HL-60 (cell line): ENCODE measurements at regions not wholly inside any gene's neighbourhood (a gene's known extent, or its start where the extent isn't known, plus 50 kb on each side); places are given as distances from the start of the nearest gene placed in this dataset.

Experiments
- DNase-seq, 2 experiments: peaks; one replicate each; pipeline ENCODE4 v3.0.0-alpha.2; 2010 to 2020; ENCODE audit warnings: low read depth in 1 of 2, low spot score in 1 of 2
- H3K27ac ChIP-seq: fragments of 250-450 bp; sonication (Bioruptor Pico); replicated peaks from 2 replicates; pipeline ENCODE4 v1.5.1; 2020; ENCODE audit warnings: mild to moderate bottlenecking, moderate library complexity
- H3K27me3 ChIP-seq: fragments of 250-450 bp; sonication (Bioruptor Pico); 2 replicates; pipeline ENCODE4 v1.5.1; 2021; ENCODE audit warnings: mild to moderate bottlenecking, moderate library complexity; ENCODE audit not compliant: insufficient read depth, poor library complexity, severe bottlenecking
- H3K4me3 ChIP-seq: replicated peaks from 2 replicates; pipeline ENCODE4 v1.5.1; 2011; ENCODE audit warnings: mild to moderate bottlenecking, control low read depth, low read length; ENCODE audit not compliant: insufficient read depth
- GABPA ChIP-seq: IDR thresholded peaks from 2 replicates; pipeline ENCODE4 v1.6.1; 2012; ENCODE audit warnings: low read depth
- POLR2AphosphoS5 ChIP-seq: IDR thresholded peaks from 2 replicates; pipeline ENCODE4 v1.6.1; 2012; ENCODE audit warnings: low read depth
- SPI1 ChIP-seq: IDR thresholded peaks from 2 replicates; pipeline ENCODE4 v1.6.1; 2012; ENCODE audit warnings: low read depth, mild to moderate bottlenecking, borderline replicate concordance
- TF ChIP-seq, protein P1 (sequence below): IDR thresholded peaks from 2 replicates; pipeline ENCODE4 v1.6.1; 2012; ENCODE audit warnings: low read depth; ENCODE audit not compliant: insufficient replicate concordance
- TF ChIP-seq, protein P2 (sequence below): IDR thresholded peaks from one replicate; pipeline ENCODE4 v1.5.1; 2011; ENCODE audit warnings: low read length, control low read depth, inconsistent platforms; ENCODE audit not compliant: insufficient read depth

DNA sequence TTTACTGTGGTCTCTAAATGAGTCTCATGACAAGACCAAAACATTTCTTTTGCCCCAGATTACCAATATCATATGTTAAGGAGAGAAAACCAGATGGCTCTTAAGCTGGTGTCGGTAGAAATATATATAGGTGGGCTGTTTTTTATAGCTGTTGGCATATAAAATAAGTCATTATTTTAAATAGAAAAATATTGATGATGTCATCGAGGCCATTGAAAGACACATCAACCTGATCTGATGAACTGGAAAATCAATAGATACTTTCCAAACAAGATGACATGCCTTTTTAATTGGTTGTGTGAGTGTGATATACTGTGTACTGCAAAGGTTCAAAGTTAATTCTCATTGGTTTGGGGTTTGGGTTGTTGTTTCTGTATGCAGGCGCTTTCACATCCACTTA, 617.3 kb downstream of the CCDC171 start:
- Histone ChIP-seq H3K27me3 (no peaks in the 10 kb centered on the region), H3K4me3 (no peak overlapping the region), H3K27ac (no peak overlapping the region)
- DNase-seq, result no peak
- TF ChIP-seq, protein P1, sequence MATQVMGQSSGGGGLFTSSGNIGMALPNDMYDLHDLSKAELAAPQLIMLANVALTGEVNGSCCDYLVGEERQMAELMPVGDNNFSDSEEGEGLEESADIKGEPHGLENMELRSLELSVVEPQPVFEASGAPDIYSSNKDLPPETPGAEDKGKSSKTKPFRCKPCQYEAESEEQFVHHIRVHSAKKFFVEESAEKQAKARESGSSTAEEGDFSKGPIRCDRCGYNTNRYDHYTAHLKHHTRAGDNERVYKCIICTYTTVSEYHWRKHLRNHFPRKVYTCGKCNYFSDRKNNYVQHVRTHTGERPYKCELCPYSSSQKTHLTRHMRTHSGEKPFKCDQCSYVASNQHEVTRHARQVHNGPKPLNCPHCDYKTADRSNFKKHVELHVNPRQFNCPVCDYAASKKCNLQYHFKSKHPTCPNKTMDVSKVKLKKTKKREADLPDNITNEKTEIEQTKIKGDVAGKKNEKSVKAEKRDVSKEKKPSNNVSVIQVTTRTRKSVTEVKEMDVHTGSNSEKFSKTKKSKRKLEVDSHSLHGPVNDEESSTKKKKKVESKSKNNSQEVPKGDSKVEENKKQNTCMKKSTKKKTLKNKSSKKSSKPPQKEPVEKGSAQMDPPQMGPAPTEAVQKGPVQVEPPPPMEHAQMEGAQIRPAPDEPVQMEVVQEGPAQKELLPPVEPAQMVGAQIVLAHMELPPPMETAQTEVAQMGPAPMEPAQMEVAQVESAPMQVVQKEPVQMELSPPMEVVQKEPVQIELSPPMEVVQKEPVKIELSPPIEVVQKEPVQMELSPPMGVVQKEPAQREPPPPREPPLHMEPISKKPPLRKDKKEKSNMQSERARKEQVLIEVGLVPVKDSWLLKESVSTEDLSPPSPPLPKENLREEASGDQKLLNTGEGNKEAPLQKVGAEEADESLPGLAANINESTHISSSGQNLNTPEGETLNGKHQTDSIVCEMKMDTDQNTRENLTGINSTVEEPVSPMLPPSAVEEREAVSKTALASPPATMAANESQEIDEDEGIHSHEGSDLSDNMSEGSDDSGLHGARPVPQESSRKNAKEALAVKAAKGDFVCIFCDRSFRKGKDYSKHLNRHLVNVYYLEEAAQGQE, result no peak
- no peak for TF ChIP-seq POLR2AphosphoS5
- TF ChIP-seq SPI1, result no peak
- TF ChIP-seq, protein P2, sequence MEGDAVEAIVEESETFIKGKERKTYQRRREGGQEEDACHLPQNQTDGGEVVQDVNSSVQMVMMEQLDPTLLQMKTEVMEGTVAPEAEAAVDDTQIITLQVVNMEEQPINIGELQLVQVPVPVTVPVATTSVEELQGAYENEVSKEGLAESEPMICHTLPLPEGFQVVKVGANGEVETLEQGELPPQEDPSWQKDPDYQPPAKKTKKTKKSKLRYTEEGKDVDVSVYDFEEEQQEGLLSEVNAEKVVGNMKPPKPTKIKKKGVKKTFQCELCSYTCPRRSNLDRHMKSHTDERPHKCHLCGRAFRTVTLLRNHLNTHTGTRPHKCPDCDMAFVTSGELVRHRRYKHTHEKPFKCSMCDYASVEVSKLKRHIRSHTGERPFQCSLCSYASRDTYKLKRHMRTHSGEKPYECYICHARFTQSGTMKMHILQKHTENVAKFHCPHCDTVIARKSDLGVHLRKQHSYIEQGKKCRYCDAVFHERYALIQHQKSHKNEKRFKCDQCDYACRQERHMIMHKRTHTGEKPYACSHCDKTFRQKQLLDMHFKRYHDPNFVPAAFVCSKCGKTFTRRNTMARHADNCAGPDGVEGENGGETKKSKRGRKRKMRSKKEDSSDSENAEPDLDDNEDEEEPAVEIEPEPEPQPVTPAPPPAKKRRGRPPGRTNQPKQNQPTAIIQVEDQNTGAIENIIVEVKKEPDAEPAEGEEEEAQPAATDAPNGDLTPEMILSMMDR, result no peak
- no peak for TF ChIP-seq GABPA

DNA sequence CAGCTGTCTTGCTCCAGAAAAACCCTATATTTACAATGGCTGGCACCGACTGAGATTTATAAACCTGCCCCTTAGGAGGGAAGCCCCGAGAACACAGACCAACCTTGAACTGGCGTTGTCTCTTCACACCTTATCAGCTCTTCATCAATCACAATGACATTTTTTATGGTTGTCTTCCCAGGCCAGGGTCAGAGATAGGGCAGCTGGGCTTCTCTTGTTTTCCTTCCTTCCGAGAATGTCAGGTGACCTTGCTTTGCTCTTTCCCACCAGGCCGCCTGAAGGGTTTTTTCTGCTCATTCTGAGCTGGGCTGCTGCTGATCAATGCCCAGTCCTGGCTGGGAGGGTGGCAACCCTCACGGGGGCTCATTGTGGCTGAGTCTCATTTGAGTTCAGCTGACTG, 619.1 kb downstream of the CCDC171 start:
- Histone ChIP-seq H3K27ac (no peak overlapping the region), H3K27me3 (no peaks in the 10 kb centered on the region), H3K4me3 (no peak overlapping the region)
- TF ChIP-seq, protein P1, result no peak
- TF ChIP-seq GABPA (no peak), POLR2AphosphoS5 (no peak), SPI1 (no peak)
- TF ChIP-seq, protein P2, result no peak
- no peak for DNase-seq

DNA sequence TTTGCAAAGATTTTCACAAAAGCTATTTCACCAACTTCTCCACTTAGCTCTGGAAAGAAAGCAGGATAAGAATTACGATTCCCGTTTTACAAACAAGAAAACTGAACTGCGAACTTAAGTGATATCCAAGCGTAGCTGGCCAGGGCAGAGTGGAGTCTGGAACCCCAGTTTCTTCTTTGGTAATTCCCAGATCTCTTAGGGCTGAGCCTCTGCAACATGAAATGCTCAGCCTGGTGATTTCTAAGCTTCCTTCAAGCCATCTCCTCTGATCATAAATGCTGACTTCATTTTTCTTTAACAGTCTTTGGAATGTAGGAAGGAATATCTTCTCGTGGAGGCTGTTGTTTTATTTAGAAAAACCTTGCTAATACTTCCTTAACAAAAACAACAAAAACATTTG, 620.0 kb downstream of the CCDC171 start:
- TF ChIP-seq SPI1 (no peak), GABPA (no peak), POLR2AphosphoS5 (no peak)
- TF ChIP-seq, protein P1, result no peak
- TF ChIP-seq, protein P2, result no peak
- H3K27me3 ChIP-seq, result no peaks in the 10 kb centered on the region
- DNase-seq, result no peak
- no peak overlapping the region for H3K4me3 ChIP-seq
- no peak overlapping the region for H3K27ac ChIP-seq
